Activated CD8-positive, alpha-beta T cell treated with anti-CD3 and anti-CD28 coated beads, Interleukin-2, amount 10 ng/mL, durations not matched to agents 7 days and 5 days (primary cell): ENCODE measurements at regions not wholly inside any gene's neighbourhood (a gene's known extent, or its start where the extent isn't known, plus 50 kb on each side); places are given as distances from the start of the nearest gene placed in this dataset.

ENCODE experiments used
- ATAC-seq: fragments of 150-1000 bp; cut with Tn5 transposase; one replicate; pipeline ENCODE4 v1.10.0; 2021; ENCODE audit warnings: moderate library complexity
- CTCF ChIA-PET: fragments of 350-600 bp; sonication (Branson Sonifier 250); formaldehyde crosslinking; loops from one replicate; lab custom pipeline; 2021; ENCODE audit warnings: antibody characterized with exemption; lab: Charles Lee
- POLR2A ChIA-PET: fragments of 350-600 bp; sonication (Branson Sonifier 250); formaldehyde crosslinking; loops from one replicate; lab custom pipeline; 2021; ENCODE audit warnings: antibody characterized with exemption; lab: Charles Lee
- DNase-seq: peaks from one replicate; pipeline ENCODE4 v3.0.0-alpha.2; 2020
- H3K27ac Mint-ChIP-seq: one replicate; pipeline ENCODE4 v1.8.0; 2021; ENCODE audit warnings: mild to moderate bottlenecking, mixed read lengths
- H3K27me3 Mint-ChIP-seq: one replicate; pipeline ENCODE4 v1.8.0; 2021; ENCODE audit warnings: low read depth, mixed read lengths
- H3K36me3 Mint-ChIP-seq: one replicate; pipeline ENCODE4 v1.8.0; 2021; ENCODE audit warnings: low read depth, mixed read lengths
- H3K4me1 Mint-ChIP-seq: one replicate; pipeline ENCODE4 v1.8.0; 2021; ENCODE audit warnings: low read depth, mixed read lengths
- H3K4me3 Mint-ChIP-seq: one replicate; pipeline ENCODE4 v1.8.0; 2021; ENCODE audit warnings: mild to moderate bottlenecking, mixed read lengths
- H3K9me3 Mint-ChIP-seq: one replicate; pipeline ENCODE4 v1.8.0; 2022; ENCODE audit warnings: mixed read lengths; ENCODE audit not compliant: insufficient read depth

DNA sequence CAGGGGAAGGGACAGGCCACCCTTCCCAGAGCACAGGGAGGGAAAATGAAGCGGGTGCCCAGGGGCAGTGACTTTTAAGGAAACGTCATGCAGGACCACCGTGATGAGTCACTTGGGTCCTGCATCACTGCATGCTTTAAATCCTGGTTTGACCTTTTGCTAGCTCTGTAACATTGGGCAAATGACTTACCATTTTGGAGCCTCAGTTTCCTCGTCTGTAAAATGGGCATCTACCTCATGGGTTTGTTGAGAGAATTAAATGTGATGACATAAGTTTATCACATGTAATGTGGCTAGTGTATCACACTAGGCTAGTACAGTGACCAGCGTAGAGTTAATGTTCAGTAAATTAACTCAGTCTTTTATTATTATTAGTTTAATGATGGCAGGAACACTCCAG lies 114.8 kb upstream of the IGSF21 start:
- Mint-ChIP-seq H3K27me3 (no peaks in the 10 kb centered on the region), H3K9me3 (no peaks in the 10 kb centered on the region)

DNA sequence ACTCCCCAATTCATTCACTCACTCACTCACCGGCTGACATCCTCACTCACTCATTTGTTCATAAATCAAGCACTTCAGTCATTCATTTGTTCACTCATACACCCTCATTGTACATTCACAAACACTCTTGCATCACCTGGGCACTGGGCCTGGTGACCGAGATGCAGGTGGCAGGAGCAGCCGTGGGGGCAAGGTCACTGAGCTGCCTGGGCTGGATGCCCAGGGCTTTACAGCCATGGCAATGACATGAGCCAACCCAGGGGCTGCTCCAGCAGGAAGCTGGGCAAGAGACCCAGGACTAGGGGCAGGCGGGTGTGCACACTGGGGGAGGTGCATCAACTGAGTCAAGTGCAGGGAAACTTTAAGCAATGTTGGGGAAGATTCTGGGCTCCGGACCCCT lies 113.6 kb upstream of the IGSF21 start:
- Mint-ChIP-seq H3K27me3 (no peaks in the 10 kb centered on the region), H3K36me3 (no peaks in the 10 kb centered on the region), H3K9me3 (no peaks in the 10 kb centered on the region), H3K4me1 (no peaks in the 10 kb centered on the region), H3K27ac (no peak overlapping the region), H3K4me3 (no peak overlapping the region)
- ChIA-PET POLR2A (no interaction called here), CTCF (no interaction called here)
- ATAC-seq (no peak), DNase-seq (no peak)

More for the DNA sequence above, 114.8 kb upstream of the IGSF21 start:
- CTCF ChIA-PET, result no interaction called here
- POLR2A ChIA-PET, result no interaction called here
- Mint-ChIP-seq H3K4me1 (no peaks in the 10 kb centered on the region), H3K4me3 (no peak overlapping the region), H3K27ac (no peak overlapping the region), H3K36me3 (no peaks in the 10 kb centered on the region)
- no peak for ATAC-seq
- DNase-seq, result no peak

DNA sequence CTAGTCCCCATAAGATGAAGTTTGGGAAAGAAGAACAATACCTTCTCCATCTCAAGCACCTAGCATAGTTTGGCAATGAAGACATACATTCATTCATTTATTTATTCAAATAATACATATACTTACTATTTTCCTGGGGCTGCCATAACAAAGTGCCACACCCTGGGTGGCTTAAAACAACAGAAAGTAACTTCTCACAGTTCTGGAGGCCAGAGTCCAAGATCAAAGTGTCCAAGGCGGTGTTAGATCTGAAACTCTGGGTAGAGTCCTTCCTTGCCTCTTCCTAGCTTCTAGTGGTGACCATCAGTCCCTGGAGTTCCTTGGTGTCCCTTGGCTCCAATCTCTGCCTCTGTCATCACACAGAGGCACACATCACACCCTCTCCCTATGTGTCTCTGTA lies 112.1 kb upstream of the IGSF21 start:
- Mint-ChIP-seq H3K36me3 (no peaks in the 10 kb centered on the region), H3K9me3 (no peaks in the 10 kb centered on the region), H3K27ac (no peak overlapping the region), H3K4me1 (no peaks in the 10 kb centered on the region), H3K4me3 (no peak overlapping the region), H3K27me3 (no peaks in the 10 kb centered on the region)
- DNase-seq, result no peak
- ChIA-PET POLR2A (no interaction called here), CTCF (no interaction called here)
- no peak for ATAC-seq

DNA sequence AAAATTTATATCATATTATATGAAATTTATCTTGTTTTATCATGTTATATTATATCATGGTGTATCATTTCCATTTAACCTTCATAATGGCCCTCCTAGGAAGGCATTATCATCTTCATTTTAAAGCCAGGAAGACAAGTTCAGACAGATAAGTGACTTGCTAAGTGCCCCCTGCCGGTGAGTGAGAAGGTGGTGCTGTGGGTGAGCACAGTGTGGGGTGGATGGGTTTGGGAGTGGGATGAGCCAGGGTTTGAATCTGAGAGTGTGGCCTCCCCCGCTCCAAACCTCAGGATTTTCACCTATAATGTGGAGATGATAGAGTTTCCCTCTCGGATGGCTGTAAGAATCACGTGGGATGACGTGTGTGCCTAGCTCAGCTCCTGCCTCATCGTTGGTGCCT lies 108.7 kb upstream of the IGSF21 start:
- Mint-ChIP-seq H3K27ac (no peak overlapping the region), H3K27me3 (no peaks in the 10 kb centered on the region), H3K4me3 (no peak overlapping the region), H3K4me1 (no peaks in the 10 kb centered on the region), H3K9me3 (no peaks in the 10 kb centered on the region), H3K36me3 (no peaks in the 10 kb centered on the region)
- CTCF ChIA-PET, result no interaction called here
- ATAC-seq (no peak), DNase-seq (no peak)
- POLR2A ChIA-PET, result no interaction called here

DNA sequence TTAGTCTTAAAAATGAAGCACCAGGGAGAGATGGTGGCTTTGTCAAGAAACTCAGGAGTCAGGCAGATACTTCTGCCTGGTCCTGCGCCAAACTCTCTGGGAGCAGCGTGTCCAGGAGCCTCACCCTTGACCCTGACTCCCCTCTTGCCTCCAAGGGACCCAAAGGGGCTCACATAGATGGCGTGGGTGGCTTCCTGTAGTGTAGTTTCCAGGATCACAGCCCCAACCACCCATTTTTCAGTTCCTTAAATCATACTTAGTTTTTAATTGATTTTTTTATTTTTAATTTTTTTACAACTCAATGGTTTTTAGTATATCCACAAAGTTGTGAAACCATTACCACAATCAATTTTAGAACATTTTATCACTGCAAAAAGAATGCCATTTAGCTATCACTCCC lies 107.7 kb upstream of the IGSF21 start:
- H3K4me3 Mint-ChIP-seq, result no peak overlapping the region
- CTCF ChIA-PET, result no interaction called here
- no peak for ATAC-seq
- no peaks in the 10 kb centered on the region for H3K9me3 Mint-ChIP-seq
- POLR2A ChIA-PET, result no interaction called here
- no peaks in the 10 kb centered on the region for H3K27me3 Mint-ChIP-seq
- H3K27ac Mint-ChIP-seq, result no peak overlapping the region
- no peaks in the 10 kb centered on the region for H3K4me1 Mint-ChIP-seq
- DNase-seq, result no peak
- no peaks in the 10 kb centered on the region for H3K36me3 Mint-ChIP-seq

DNA sequence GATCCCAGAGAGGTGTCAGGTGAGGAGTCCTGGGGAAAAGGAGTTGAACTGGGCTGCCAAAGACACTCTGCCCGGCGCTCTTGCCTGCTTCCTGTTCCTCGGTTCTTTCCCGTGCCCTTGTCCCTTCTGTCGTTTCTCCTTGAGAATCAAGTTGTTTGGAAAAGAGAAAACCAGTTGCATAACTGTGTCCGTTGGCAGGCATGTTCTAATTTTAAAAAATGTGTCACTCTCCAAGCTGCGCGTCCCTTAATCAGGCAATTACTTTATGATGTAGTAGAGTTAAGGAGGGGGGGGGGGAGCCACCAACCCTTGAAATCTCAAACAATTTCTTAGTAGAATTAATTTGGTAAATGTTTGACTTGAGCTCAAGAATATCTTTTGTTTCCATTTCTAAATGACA lies 105.9 kb upstream of the IGSF21 start:
- POLR2A ChIA-PET, result no interaction called here
- H3K9me3 Mint-ChIP-seq, result no peaks in the 10 kb centered on the region
- H3K36me3 Mint-ChIP-seq, result no peaks in the 10 kb centered on the region
- H3K27me3 Mint-ChIP-seq, result no peaks in the 10 kb centered on the region
- H3K4me3 Mint-ChIP-seq, result no peak overlapping the region
- no peak for DNase-seq
- no peak for ATAC-seq
- CTCF ChIA-PET, result no interaction called here
- H3K4me1 Mint-ChIP-seq, result no peaks in the 10 kb centered on the region
- H3K27ac Mint-ChIP-seq, result no peak overlapping the region

DNA sequence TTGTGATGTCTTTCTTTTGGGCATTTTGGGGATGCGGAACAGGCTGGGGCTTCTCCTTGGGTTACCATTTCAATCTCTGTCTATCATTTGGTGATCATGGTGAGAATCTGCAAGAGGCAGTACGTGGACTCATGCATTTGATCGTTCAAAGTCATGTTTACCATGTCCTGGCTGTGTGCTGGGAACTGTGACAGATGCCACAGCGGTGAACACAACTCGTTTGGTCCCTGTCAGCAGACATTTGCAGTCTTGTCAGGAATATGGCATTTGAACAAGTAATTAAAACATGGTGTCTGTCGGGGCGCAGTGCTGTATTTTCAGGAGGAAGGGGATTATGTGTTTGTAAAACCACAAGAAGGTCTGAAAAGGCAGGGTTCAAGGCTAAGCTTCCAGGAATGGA lies 103.3 kb upstream of the IGSF21 start:
- POLR2A ChIA-PET, result no interaction called here
- Mint-ChIP-seq H3K4me1 (no peaks in the 10 kb centered on the region), H3K27ac (no peak overlapping the region), H3K9me3 (no peaks in the 10 kb centered on the region), H3K4me3 (no peak overlapping the region), H3K27me3 (no peaks in the 10 kb centered on the region), H3K36me3 (no peaks in the 10 kb centered on the region)
- CTCF ChIA-PET, result no interaction called here
- ATAC-seq (no peak), DNase-seq (no peak)

DNA sequence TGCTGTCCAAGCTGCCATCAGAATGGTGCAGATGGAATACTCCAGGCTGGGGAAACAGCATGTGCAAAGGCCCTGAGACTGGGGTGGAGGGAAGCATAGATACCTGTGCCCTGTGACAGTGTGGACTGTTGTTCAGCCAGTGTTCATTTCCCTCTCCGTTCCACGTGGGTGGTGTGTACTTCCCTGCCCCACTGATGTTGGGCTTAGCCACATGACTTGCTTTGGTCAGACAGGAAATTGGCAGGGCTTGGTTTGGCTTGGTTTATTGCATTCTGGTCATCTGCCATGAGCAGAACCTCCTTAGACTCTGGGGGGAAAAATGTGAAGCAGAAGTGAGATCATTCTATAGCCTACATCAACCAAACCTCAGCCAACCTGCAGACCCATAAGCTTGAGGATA lies 102.4 kb upstream of the IGSF21 start:
- ChIA-PET CTCF (no interaction called here), POLR2A (no interaction called here)
- H3K9me3 Mint-ChIP-seq, result no peaks in the 10 kb centered on the region
- no peaks in the 10 kb centered on the region for H3K36me3 Mint-ChIP-seq
- H3K4me1 Mint-ChIP-seq, result no peaks in the 10 kb centered on the region
- no peak for ATAC-seq
- H3K4me3 Mint-ChIP-seq, result no peak overlapping the region
- H3K27me3 Mint-ChIP-seq, result peaks cover under 1% of the 10 kb centered on the region
- no peak for DNase-seq
- no peak overlapping the region for H3K27ac Mint-ChIP-seq

DNA sequence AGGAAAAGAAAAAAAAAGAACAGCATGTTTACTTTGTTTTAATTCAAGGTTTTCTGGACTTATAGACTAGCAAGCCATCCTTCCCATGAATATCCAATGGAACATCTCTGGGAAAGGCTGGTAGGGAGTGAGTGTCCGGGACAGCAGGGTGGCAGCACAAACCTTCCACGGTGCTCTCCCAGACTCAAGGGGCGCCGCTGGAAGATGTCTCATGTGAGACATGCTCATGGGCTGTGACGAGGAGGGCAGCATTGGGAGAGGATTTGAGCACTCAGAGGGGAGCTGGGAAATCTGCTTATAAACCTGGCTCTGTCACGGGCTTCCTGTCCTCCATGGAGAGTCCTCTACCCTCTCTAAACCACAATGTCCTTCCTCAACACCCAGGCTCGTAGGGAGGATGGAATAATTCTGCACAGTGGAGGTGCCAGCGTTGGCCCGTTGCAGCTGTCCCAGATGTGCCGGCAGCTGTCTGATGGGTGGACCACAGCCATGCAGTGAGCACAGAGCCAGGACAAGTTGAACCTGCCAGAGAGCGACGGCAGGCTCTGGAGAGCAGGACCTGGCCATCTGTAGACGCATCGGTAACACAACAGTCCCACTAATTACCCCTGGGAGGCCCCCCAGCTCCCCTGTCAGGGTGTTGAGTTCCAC lies 100.1 kb upstream of the IGSF21 start:
- Mint-ChIP-seq H3K4me1 (no peaks in the 10 kb centered on the region), H3K36me3 (no peaks in the 10 kb centered on the region), H3K27me3 (peaks cover 2% of the 10 kb centered on the region), H3K4me3 (no peak overlapping the region), H3K9me3 (no peaks in the 10 kb centered on the region), H3K27ac (no peak overlapping the region)
- no peak for DNase-seq
- POLR2A ChIA-PET, result no interaction called here
- ATAC-seq, result no peak
- CTCF ChIA-PET, result no interaction called here

DNA sequence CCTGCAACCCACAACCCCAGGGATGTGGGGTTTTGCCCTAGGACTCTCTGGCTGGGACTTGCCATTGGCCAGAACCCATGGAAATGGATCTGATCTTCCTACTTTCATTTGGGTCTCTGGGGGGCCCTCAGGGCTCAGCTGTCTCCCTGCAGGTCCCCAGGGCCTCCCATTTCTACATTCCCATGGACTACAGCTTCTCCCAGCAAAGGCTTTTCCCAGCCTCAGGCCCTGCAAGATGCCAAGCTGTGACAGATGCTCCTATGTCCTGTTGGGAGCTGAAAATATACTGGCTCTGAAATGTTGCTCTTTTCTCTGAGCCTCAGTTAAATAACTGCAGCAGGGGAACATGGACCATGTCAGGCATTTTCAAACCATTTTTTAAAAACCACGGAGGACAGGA lies 99.5 kb upstream of the IGSF21 start:
- DNase-seq (no peak), ATAC-seq (no peak)
- no peaks in the 10 kb centered on the region for H3K9me3 Mint-ChIP-seq
- H3K36me3 Mint-ChIP-seq, result no peaks in the 10 kb centered on the region
- CTCF ChIA-PET, result no interaction called here
- H3K4me3 Mint-ChIP-seq, result no peak overlapping the region
- no peaks in the 10 kb centered on the region for H3K4me1 Mint-ChIP-seq
- H3K27me3 Mint-ChIP-seq, result peaks cover 2% of the 10 kb centered on the region
- no peak overlapping the region for H3K27ac Mint-ChIP-seq
- POLR2A ChIA-PET, result no interaction called here

DNA sequence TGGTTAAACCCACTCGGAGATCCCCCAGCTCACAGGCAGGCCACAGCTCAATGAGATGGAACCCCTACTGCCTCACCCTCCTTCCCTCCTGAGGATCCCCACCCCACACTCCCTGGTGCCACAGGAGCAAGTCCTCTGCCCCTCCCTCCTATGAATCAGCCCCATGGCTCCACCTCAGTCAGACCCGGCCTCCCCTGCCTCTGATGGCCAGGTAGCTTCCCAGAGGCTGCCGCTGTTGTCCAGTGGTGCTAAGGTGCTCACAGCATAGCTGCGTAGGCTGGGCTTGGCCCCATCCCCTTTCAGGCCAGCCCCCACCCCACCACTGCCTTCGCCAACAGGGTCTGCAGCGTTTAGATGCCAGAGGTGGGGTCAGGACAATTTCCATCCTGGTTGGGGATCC lies 98.5 kb upstream of the IGSF21 start:
- ATAC-seq (no peak), DNase-seq (no peak)

DNA sequence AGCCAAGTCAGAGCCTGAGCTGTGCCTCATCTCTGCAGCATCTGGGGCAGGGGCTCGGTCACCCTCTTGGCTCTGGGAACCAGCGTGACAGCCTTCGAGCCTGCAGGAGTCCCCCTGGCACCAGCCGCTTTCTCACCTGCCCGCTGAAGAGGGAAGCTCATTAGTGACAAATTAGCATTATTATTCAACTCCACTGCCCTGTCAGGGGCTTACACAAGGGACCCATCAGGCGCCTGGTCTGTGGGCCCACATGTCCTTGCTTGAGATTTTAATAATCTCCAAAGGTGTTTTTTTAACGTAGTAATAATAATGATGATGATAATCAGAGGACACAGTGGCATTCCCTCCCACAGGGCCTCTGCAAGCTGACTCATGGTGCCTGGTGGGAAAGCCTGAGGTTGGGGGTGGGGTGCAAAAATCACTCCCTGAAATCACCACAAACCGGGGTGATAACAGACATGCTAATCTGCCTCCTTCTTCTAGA lies 98.1 kb upstream of the IGSF21 start:
- CTCF ChIA-PET, result no interaction called here
- H3K9me3 Mint-ChIP-seq, result no peaks in the 10 kb centered on the region
- peaks cover 2% of the 10 kb centered on the region for H3K27me3 Mint-ChIP-seq

More for the DNA sequence above, 98.5 kb upstream of the IGSF21 start:
- Mint-ChIP-seq H3K36me3 (no peaks in the 10 kb centered on the region), H3K27me3 (peaks cover 2% of the 10 kb centered on the region), H3K27ac (no peak overlapping the region), H3K9me3 (no peaks in the 10 kb centered on the region), H3K4me3 (no peak overlapping the region), H3K4me1 (no peaks in the 10 kb centered on the region)
- ChIA-PET POLR2A (no interaction called here), CTCF (no interaction called here)

DNA sequence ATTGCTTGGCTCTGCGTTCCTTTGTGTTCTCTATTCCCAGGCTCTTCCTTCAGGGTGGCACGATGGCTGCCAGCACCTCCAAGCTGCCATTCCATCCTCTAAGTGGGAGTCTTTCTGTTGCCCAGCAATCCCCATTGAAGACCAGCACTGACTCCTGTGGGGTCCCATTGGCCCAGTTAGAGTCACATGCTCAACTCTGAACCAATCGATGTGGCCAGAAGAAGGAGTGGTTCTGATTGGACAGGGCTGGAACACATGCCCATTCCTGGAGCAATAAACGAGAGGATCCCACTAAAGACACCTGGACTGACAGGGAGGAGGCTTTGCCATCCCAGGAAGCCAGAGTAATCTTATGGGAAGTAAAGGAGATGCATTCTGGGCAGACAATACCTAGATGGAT lies 97.2 kb upstream of the IGSF21 start:
- Mint-ChIP-seq H3K4me1 (no peaks in the 10 kb centered on the region), H3K27me3 (peaks cover 2% of the 10 kb centered on the region), H3K4me3 (no peak overlapping the region), H3K9me3 (no peaks in the 10 kb centered on the region), H3K36me3 (no peaks in the 10 kb centered on the region), H3K27ac (no peak overlapping the region)
- ATAC-seq (no peak), DNase-seq (no peak)
- ChIA-PET POLR2A (no interaction called here), CTCF (no interaction called here)

More for the DNA sequence above, 98.1 kb upstream of the IGSF21 start:
- DNase-seq (no peak), ATAC-seq (no peak)
- Mint-ChIP-seq H3K36me3 (no peaks in the 10 kb centered on the region), H3K27ac (no peak overlapping the region), H3K4me1 (no peaks in the 10 kb centered on the region), H3K4me3 (no peak overlapping the region)
- POLR2A ChIA-PET, result no interaction called here
